ENCODE measurements at regions not wholly inside any gene's neighbourhood (a gene's known extent, or its start where the extent isn't known, plus 50 kb on each side); places are given as distances from the start of the nearest gene placed in this dataset.

- Histone ChIP-seq H3K36me3 (replicated peaks; ENCODE audit: low read depth, low read length) (no peaks in the 10 kb centered on the region), H3K4me2 (ENCODE audit: low read length) (no peak overlapping the region), H3K9ac (ENCODE audit: low read length) (no peak overlapping the region), H4K20me1 (ENCODE audit: insufficient read depth, low read length) (no peaks in the 10 kb centered on the region), H3K9me3 (ENCODE audit: insufficient read depth, low read length) (no peaks in the 10 kb centered on the region), H3K27me3 (ENCODE audit: low read depth, low read length) (no peaks in the 10 kb centered on the region), H2AFZ (ENCODE audit: low read depth, low read length) (no peak overlapping the region), H3K27ac (ENCODE audit: low read length) (no peak overlapping the region), H3K4me3 (ENCODE audit: low read length) (no peak overlapping the region), H3K79me2 (ENCODE audit: low read length) (no peaks in the 10 kb centered on the region), H3K4me1 (ENCODE audit: low read length) (no peaks in the 10 kb centered on the region)
- TF ChIP-seq CTCF (IDR thresholded peaks at IDR 0.05; ENCODE audit: low read depth, low read length): no peak
- no peak for TF ChIP-seq EZH2phosphoT487 (IDR thresholded peaks at IDR 0.05; ENCODE audit: low read depth)
Observed at GRCh38 chr2:18790509-18791171, 201.3 kb upstream of the NT5C1B start.

- H3K79me2 ChIP-seq (ENCODE audit: low read length): no peaks in the 10 kb centered on the region
- no peak overlapping the region for H3K4me3 ChIP-seq (ENCODE audit: low read length)
- no peak overlapping the region for H3K27ac ChIP-seq (ENCODE audit: low read length)
- no peaks in the 10 kb centered on the region for H3K4me1 ChIP-seq (ENCODE audit: low read length)
- H3K9ac ChIP-seq (ENCODE audit: low read length): no peak overlapping the region
- H3K4me2 ChIP-seq (ENCODE audit: low read length): no peak overlapping the region
- no peaks in the 10 kb centered on the region for H3K27me3 ChIP-seq (ENCODE audit: low read depth, low read length)
- no peaks in the 10 kb centered on the region for H3K36me3 ChIP-seq (replicated peaks; ENCODE audit: low read depth, low read length)
- no peaks in the 10 kb centered on the region for H4K20me1 ChIP-seq (ENCODE audit: insufficient read depth, low read length)
- TF ChIP-seq CTCF (IDR thresholded peaks at IDR 0.05; ENCODE audit: low read depth, low read length): no peak
- TF ChIP-seq EZH2phosphoT487 (IDR thresholded peaks at IDR 0.05; ENCODE audit: low read depth): no peak
- no peak overlapping the region for H2AFZ ChIP-seq (ENCODE audit: low read depth, low read length)
- no peaks in the 10 kb centered on the region for H3K9me3 ChIP-seq (ENCODE audit: insufficient read depth, low read length)
Observed at GRCh38 chr2:18788592-18788991, 199.2 kb upstream of the NT5C1B start.

- Histone ChIP-seq H3K79me2 (ENCODE audit: low read length) (no peaks in the 10 kb centered on the region), H3K27me3 (ENCODE audit: low read depth, low read length) (no peaks in the 10 kb centered on the region), H3K4me3 (ENCODE audit: low read length) (no peak overlapping the region), H3K4me2 (ENCODE audit: low read length) (no peak overlapping the region), H3K36me3 (replicated peaks; ENCODE audit: low read depth, low read length) (no peaks in the 10 kb centered on the region), H4K20me1 (ENCODE audit: insufficient read depth, low read length) (no peaks in the 10 kb centered on the region), H3K9me3 (ENCODE audit: insufficient read depth, low read length) (no peaks in the 10 kb centered on the region), H3K27ac (ENCODE audit: low read length) (no peak overlapping the region), H3K4me1 (ENCODE audit: low read length) (no peaks in the 10 kb centered on the region), H3K9ac (ENCODE audit: low read length) (no peak overlapping the region), H2AFZ (ENCODE audit: low read depth, low read length) (no peak overlapping the region)
- TF ChIP-seq CTCF (IDR thresholded peaks at IDR 0.05; ENCODE audit: low read depth, low read length) (no peak), EZH2phosphoT487 (IDR thresholded peaks at IDR 0.05; ENCODE audit: low read depth) (no peak)
Observed at GRCh38 chr2:18787726-18788125, 198.4 kb upstream of the NT5C1B start.

GRCh38 chr2:18784245-18784644, 194.9 kb upstream of the NT5C1B start:
- Histone ChIP-seq H3K79me2 (ENCODE audit: low read length) (no peaks in the 10 kb centered on the region), H3K27ac (ENCODE audit: low read length) (no peak overlapping the region), H3K4me2 (ENCODE audit: low read length) (no peak overlapping the region), H3K9me3 (ENCODE audit: insufficient read depth, low read length) (no peaks in the 10 kb centered on the region), H3K9ac (ENCODE audit: low read length) (no peak overlapping the region), H4K20me1 (ENCODE audit: insufficient read depth, low read length) (no peaks in the 10 kb centered on the region), H3K27me3 (ENCODE audit: low read depth, low read length) (no peaks in the 10 kb centered on the region), H3K4me1 (ENCODE audit: low read length) (no peaks in the 10 kb centered on the region), H3K36me3 (replicated peaks; ENCODE audit: low read depth, low read length) (no peaks in the 10 kb centered on the region), H3K4me3 (ENCODE audit: low read length) (no peak overlapping the region), H2AFZ (ENCODE audit: low read depth, low read length) (no peak overlapping the region)
- no peak for TF ChIP-seq CTCF (IDR thresholded peaks at IDR 0.05; ENCODE audit: low read depth, low read length)
